ENCODE measurements at regions not wholly inside any gene's neighbourhood (a gene's known extent, or its start where the extent isn't known, plus 50 kb on each side); places are given as distances from the start of the nearest gene placed in this dataset.

- no peaks in the 10 kb centered on the region for H3K4me1 ChIP-seq (ENCODE audit: control insufficient read depth in 2 of 2, insufficient read depth in 2 of 2, low read length in 2 of 2)
- H3K4me3 ChIP-seq (ENCODE audit: control extremely low read depth in 1 of 5, extremely low read depth in 1 of 5, insufficient read depth in 1 of 5, low read depth in 2 of 5, low read length in 4 of 5) = no peak overlapping the region
- no peaks in the 10 kb centered on the region for H3K27me3 ChIP-seq (replicated peaks in 1 of 4; ENCODE audit: control extremely low read depth in 1 of 4, control insufficient read depth in 3 of 4, insufficient read depth in 4 of 4, low read length in 3 of 4)
- no peaks in the 10 kb centered on the region for H3K9me3 Mint-ChIP-seq (ENCODE audit: insufficient read depth)
- ATAC-seq (ENCODE audit: low read depth) = no peak
- TF ChIP-seq EZH2 (IDR thresholded peaks at IDR 0.05; ENCODE audit: borderline replicate concordance, insufficient read depth, low read depth, low read length, poor library complexity, severe bottlenecking) (no peak), CTCF (IDR thresholded peaks at IDR 0.05) (no peak)
- POLR2A ChIA-PET = no interaction called here
- H3K27me3 Mint-ChIP-seq = peaks cover 6% of the 10 kb centered on the region
- H3K27ac ChIP-seq (ENCODE audit: low read length in 2 of 2) = no peak overlapping the region
- no peak overlapping the region for H3K27ac Mint-ChIP-seq
- H3K79me2 ChIP-seq (ENCODE audit: control insufficient read depth, insufficient read depth, low read length) = no peaks in the 10 kb centered on the region
- H4K20me1 ChIP-seq (ENCODE audit: control insufficient read depth, insufficient read depth, low read length, poor library complexity, severe bottlenecking) = no peaks in the 10 kb centered on the region
- H2AFZ ChIP-seq (ENCODE audit: insufficient read depth, low read depth, low read length, poor library complexity, severe bottlenecking) = no peak overlapping the region
- no peak overlapping the region for H3K4me3 Mint-ChIP-seq
- H3K9me3 ChIP-seq (ENCODE audit: control extremely low read depth in 1 of 3, control insufficient read depth in 2 of 3, insufficient read depth in 1 of 3, low read length in 2 of 3) = no peaks in the 10 kb centered on the region
- CTCF ChIA-PET = no interaction called here
- H3K36me3 ChIP-seq (replicated peaks in 1 of 2; ENCODE audit: control extremely low read depth in 1 of 2, control insufficient read depth in 1 of 2, extremely low read depth in 1 of 2, insufficient read depth in 2 of 2, low read length in 1 of 2) = no peaks in the 10 kb centered on the region
- H3K9ac ChIP-seq (ENCODE audit: low read length) = no peak overlapping the region
- H3K4me1 Mint-ChIP-seq = no peaks in the 10 kb centered on the region
- no CpG with 5 or more reads among the region's 5 CpGs for WGBS (ENCODE audit: insufficient coverage)
- DNase-seq = no peak
- no peak overlapping the region for H3K4me2 ChIP-seq (replicated peaks; ENCODE audit: low read depth, low read length, poor library complexity, severe bottlenecking)
- intact Hi-C loops (cut with micrococcal nuclease) = no loop called here
Measured at GRCh38 chr5:58133631-58134296, 326.1 kb downstream of the PLK2 start.

GRCh38 chr5:58133216-58133615 lies 326.7 kb downstream of the PLK2 start:
- H3K4me3 ChIP-seq (ENCODE audit: control extremely low read depth in 1 of 5, extremely low read depth in 1 of 5, insufficient read depth in 1 of 5, low read depth in 2 of 5, low read length in 4 of 5) = no peak overlapping the region
- no peak overlapping the region for H3K4me2 ChIP-seq (replicated peaks; ENCODE audit: low read depth, low read length, poor library complexity, severe bottlenecking)
- Mint-ChIP-seq H3K4me1 (no peaks in the 10 kb centered on the region), H3K27ac (no peak overlapping the region), H3K27me3 (peaks cover 6% of the 10 kb centered on the region), H3K4me3 (no peak overlapping the region), H3K9me3 (ENCODE audit: insufficient read depth) (no peaks in the 10 kb centered on the region)
- TF ChIP-seq EZH2 (IDR thresholded peaks at IDR 0.05; ENCODE audit: borderline replicate concordance, insufficient read depth, low read depth, low read length, poor library complexity, severe bottlenecking) (no peak), CTCF (IDR thresholded peaks at IDR 0.05) (no peak)
- intact Hi-C loops (cut with micrococcal nuclease) = no loop called here
- no peaks in the 10 kb centered on the region for H4K20me1 ChIP-seq (ENCODE audit: control insufficient read depth, insufficient read depth, low read length, poor library complexity, severe bottlenecking)
- ChIA-PET POLR2A (no interaction called here), CTCF (no interaction called here)
- H3K4me1 ChIP-seq (ENCODE audit: control insufficient read depth in 2 of 2, insufficient read depth in 2 of 2, low read length in 2 of 2) = no peaks in the 10 kb centered on the region
- H3K27me3 ChIP-seq (replicated peaks in 1 of 4; ENCODE audit: control extremely low read depth in 1 of 4, control insufficient read depth in 3 of 4, insufficient read depth in 4 of 4, low read length in 3 of 4) = no peaks in the 10 kb centered on the region
- H3K9me3 ChIP-seq (ENCODE audit: control extremely low read depth in 1 of 3, control insufficient read depth in 2 of 3, insufficient read depth in 1 of 3, low read length in 2 of 3) = no peaks in the 10 kb centered on the region
- ATAC-seq (ENCODE audit: low read depth) (no peak), DNase-seq (no peak)
- no peak overlapping the region for H3K9ac ChIP-seq (ENCODE audit: low read length)
- H3K79me2 ChIP-seq (ENCODE audit: control insufficient read depth, insufficient read depth, low read length) = no peaks in the 10 kb centered on the region
- no peak overlapping the region for H2AFZ ChIP-seq (ENCODE audit: insufficient read depth, low read depth, low read length, poor library complexity, severe bottlenecking)
- 79% methylated on average over 7 of the region's 7 CpGs for WGBS (ENCODE audit: insufficient coverage)
- H3K27ac ChIP-seq (ENCODE audit: low read length in 2 of 2) = no peak overlapping the region
- no peaks in the 10 kb centered on the region for H3K36me3 ChIP-seq (replicated peaks in 1 of 2; ENCODE audit: control extremely low read depth in 1 of 2, control insufficient read depth in 1 of 2, extremely low read depth in 1 of 2, insufficient read depth in 2 of 2, low read length in 1 of 2)
